ENCODE measurements at regions not wholly inside any gene's neighbourhood (a gene's known extent, or its start where the extent isn't known, plus 50 kb on each side); places are given as distances from the start of the nearest gene placed in this dataset.

GRCh38 chr2:204024503-204024902, 87.9 kb downstream of the ICOS start:
- TF ChIP-seq CTCF (IDR thresholded peaks at IDR 0.05; ENCODE audit: insufficient read depth, low read depth, low read length) (peak; percentile 61), EZH2 (IDR thresholded peaks at IDR 0.05; ENCODE audit: insufficient read depth, low read length) (no peak)
